ENCODE measurements at regions not wholly inside any gene's neighbourhood (a gene's known extent, or its start where the extent isn't known, plus 50 kb on each side); places are given as distances from the start of the nearest gene placed in this dataset.
"Not testable (repeated sequence)": the region's sequence is repeated elsewhere in the genome, so short reads cannot be mapped to it uniquely, and the experiment has no call there.

DNA sequence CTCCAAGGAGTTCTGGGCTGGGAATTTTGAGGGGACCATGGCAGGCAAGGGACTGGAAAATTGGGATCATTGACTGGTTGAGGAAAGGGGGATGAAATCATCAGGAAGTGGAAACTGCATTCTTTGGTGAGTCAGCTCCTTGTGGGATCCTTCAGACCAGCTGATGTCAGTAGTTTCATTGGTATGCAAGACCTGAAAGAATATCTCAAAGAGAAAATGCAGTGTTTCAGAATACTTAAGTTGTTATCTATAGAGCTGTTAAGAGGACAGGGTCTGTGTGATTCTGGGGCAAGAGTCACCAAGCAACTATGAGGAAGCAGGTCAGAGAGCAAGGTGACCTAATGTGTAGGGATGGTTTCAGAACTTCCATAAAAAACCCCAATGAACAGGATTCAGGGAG is 595.9 kb upstream of the AUTS2 start:
- peak; percentile 6 for DNase-seq (ENCODE audit: low read depth)

DNA sequence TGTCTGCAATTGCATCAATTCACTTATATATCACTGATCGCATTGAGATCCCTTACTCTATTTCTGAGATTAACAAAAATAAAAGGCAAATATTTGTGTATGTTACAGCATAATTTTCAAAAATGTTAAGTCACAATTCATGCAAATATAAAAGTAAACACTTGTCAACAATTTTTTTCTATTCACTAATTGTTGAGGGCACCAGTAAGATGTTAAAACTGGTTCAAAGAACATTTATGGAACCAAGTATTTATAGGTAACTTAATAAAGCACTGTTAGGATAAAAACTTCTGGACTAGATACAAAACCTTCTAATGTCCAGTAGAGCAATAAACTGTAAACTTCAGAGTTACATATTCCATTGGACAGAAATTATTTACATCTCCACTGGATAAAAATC is 586.1 kb upstream of the AUTS2 start:
- no peak for DNase-seq (ENCODE audit: low read depth)

DNA sequence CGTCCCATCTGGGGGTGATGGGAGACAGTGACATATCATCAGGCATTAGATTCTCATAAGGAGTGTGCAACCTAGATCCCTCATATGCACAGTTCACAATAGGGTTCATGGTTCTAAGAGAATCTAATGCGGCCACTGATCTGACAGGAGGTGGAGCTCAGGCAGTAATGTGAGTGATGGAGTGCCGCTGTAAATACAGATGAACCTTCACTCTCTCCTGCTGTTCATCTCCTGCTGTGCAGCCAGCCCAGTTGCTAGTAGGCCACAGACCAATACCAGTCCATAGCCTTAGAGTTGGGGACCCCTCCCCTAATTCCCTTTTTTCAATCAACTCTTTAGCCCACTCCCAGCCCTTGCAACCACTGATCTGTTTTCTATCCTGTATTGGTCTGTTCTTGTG is 581.1 kb upstream of the AUTS2 start:
- no peak for DNase-seq (ENCODE audit: low read depth)

DNA sequence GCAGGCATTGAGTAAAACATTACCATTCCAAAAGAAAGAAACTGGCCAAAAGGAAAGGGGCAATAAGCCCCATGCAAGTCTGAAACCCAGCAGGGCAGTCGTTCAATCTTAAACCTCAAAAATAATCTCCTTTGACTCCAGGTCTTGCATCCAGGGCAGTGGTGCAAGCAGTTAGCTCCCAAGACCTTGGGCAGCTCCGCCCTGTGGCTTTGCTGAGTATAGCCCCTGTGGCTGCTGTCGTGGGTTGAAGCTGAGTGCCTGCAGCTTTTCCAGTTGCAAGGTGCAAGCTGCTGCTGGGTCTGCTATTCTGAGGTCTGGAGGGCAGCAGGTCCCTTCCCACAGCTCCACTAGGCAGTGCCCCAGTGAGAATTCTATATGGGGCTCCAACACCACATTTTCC is 580.1 kb upstream of the AUTS2 start:
- no peak for DNase-seq (ENCODE audit: low read depth)

DNA sequence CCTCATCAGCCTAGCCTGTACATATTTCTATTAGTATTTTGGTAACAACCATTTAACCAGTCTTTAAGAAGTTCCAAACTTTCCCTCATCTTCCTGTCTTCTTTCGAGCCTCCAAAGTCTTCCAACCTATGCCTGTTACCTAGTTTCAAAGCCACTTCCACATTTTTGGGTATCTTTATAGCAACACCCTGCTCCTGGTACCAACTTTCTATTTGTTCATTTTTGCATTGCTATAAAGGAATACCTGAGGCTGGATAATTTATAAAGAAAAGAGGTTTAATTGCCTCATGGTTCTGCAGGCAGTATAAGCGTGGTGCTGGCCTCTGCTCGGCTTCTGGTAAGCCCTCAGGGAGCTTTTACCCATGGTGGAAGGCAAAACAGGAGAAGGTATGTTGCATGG is 578.8 kb upstream of the AUTS2 start:
- no peak for DNase-seq (ENCODE audit: low read depth)

DNA sequence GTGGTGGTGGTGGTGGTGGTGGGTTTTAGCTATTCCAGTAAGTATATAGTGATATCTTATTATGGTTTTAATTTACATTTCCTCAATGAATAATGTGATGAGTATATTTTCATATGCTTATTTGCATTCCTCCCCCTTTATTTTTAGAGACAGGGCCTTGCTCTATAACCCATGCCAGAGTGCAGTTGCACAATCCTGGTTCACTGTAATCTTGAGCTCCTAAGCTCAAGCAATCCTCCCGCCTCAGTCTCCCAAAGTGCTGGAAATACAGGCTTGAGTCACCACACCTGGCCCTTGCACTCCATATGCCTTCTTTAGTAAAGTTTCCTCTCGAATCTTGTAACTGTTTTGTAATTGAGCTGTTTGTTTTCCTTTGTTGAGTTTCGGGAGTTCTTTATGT is 577.7 kb upstream of the AUTS2 start:
- DNase-seq (ENCODE audit: low read depth): no peak

DNA sequence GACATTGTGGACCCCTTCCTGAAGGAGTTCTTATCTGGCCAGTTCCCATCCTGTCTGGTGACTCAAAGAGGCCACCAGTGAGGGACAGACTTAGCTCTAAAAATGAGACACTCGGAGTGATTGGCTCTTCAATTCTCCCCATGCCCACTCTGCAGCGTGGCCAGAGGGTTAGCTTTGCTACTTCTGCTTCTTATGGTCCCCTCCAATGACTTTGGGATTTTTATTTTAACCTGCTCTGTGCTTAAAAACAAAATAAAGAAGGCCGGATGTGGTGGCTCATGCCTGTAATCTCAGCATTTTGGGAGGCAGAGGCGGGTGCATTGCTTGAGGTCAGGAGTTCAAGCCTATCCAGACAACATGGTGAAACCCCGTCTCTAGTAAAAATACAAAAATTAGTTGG is 573.0 kb upstream of the AUTS2 start:
- DNase-seq (ENCODE audit: low read depth): no peak

DNA sequence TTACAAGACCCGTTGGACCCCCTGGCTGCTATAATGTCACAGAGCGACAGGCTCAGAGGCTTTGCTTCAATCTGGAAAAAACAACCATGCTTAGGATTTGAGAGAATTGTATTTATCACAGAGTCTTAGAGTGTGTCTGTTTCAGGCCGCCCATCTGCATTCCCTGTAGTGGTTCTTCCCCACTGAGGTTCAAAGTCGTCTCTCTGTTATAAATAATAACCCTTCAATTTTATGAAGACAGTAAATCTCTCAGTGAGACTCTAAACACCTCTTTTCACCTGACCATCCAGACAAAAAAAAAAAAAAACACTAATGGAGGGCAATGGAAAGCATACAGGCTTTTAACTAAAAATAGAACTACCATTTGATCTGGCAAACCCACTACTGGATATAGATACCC is 565.4 kb upstream of the AUTS2 start:
- DNase-seq (ENCODE audit: low read depth): no peak

DNA sequence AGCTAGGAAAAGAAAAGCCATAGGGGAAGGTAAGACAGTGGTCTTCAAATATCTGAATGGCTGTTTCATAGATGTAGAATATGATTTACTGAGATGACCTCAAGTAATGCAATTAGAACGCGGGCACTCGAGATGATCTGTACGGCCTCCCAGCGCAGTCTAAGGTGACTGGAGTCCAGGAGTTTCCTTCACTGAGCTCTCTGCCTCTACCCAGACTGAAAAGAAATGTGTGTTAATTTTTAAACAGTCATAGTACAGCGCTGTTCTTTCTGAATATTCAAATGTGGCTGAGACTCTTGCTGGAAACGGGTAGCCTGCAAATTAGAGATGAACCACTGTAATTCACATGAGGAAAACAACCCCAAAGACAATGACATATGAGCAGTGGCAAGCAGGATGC is 562.4 kb upstream of the AUTS2 start:
- DNase-seq (ENCODE audit: low read depth): no peak

DNA sequence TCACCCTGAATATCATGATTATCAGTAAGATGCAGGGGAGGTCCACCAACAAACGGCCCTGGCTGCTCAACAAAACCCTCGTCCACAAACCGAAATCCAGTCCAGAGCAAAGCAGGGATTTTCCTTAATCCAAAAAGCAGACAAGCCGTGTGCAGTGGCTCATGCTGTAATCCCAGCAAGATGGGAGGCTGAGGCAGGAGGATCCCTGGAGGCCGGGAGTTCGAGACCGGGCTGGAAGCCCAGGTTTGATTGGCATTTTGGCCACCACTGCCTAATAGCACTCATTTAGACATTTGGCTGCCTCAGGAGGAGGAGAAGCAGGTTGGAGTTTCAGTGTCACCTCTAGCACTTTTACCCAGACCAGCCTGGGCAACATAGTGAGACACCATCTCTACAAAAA is 562.0 kb upstream of the AUTS2 start:
- no peak for DNase-seq (ENCODE audit: low read depth)

DNA sequence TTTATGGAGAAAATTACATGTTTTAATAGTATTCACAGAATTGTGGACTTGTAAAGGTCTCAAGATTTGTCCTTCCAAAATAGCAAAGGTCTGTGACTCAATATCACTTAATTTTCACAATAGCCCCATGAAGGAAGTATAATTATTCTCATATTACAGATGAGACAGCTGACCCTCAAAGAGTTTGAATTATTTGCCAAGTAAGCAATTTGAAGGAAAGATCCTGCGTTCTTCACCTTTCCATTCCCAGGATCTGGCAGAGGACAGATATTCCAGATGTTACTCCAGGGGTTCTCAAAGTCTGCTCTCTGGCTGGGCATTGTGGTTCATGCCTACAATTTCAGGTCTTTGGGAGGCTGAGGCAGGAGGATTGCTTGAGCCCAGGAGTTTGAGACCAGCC is 559.4 kb upstream of the AUTS2 start:
- no peak for DNase-seq (ENCODE audit: low read depth)

DNA sequence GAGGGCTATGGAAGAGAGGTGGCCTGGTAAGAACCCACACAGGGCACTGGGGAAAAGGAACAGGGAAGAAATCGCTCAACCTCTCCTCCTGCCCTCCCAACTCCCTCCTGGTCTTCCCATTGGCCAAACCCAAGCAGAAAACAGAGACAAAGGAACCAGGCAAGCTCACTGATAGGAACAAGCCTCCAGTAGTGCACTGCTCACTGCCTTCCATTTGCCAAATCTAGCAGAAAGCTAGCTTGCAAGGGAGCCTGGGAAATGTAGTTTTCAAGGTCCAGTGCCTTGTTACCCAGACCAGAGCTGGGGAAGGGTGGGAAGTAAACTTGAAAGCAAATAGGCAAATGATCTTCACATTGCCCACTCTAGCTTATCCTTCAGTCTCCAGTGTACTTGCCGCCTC is 556.1 kb upstream of the AUTS2 start:
- no peak for DNase-seq (ENCODE audit: low read depth)

DNA sequence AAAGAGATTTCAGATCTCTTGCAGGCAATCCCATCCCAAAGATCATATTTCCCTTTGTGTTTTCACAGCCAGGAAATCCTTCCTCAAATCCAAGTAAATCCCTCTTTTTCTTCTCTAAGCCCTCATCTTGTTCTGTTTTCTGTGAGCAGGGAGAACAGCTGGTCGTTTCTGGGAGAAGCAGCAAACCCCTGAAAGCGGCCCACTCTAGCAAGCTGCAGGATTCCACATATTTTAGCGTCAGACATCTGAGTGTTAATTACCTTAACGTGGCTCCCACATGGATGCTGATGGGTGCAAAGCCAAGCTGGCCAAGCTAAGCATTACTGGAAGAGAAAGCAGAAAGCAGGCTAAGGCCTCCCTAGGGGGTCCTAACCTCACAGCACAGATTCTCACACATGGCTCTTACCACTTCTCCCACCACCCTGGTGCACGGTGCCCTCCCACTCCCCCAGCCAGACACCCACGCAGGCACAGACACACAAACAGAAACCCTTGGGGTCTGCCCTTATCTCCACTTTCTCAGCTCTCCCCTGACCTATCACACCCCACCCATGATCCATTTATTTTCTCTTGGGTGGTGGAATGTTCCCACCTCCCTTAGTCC is 551.0 kb upstream of the AUTS2 start:
- DNase-seq (ENCODE audit: low read depth): no peak

DNA sequence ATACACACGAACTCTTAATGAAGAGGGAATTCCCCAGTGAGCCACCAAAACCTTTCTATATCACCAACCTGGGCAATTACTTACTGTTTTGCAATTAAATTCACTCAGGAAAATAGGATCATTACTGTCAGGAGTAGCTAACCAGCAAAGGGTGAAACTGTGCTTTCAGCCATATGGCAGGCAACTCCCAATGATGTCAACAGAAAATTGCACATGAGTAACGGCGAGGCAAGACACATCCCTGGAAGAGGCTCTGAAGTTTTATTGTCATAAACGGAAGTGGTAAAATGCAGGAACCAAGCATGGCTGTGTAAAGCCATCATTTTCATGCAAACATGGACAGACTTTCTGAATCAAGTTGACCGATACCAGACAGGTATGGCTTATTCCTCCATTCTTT is 548.9 kb upstream of the AUTS2 start:
- DNase-seq (ENCODE audit: low read depth): no peak

DNA sequence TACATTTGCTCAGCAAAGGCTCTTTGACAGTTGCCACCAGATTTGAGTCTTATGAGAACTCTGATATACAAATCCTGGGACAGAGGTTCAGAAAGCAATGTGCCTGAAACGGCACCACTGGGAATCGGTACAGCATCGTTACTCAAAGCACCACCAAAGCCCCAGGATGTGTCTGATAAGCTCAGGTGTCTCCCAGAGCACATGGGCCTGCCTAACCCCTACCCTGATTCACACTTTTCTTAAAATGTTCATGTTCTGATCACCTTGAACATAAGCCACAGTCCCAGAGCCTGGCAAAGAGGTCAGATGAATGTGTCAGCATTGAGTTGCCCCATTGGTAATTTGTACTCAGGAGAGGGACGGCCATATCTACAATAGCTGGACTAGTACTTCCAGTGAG is 545.8 kb upstream of the AUTS2 start:
- no peak for DNase-seq (ENCODE audit: low read depth)

DNA sequence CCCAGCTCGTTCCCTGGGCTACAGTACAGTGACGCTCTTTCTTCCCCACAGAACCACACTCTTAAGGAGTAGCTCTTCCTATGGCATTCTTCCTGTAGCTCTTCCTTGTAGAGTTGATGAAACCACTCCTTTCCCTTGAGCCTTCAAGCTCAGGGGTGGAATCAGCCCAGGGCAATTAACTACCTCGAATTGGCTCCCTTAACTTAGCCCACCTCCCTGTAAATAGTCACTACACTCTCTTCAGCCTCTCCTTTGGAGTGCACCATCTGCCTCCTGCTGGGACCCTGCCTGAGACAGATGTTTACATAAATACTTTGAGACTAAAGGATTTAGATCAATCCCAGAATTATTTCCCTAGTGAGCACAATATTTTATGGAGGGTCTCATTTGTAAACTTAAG is 537.8 kb upstream of the AUTS2 start:
- DNase-seq (ENCODE audit: low read depth): no peak

DNA sequence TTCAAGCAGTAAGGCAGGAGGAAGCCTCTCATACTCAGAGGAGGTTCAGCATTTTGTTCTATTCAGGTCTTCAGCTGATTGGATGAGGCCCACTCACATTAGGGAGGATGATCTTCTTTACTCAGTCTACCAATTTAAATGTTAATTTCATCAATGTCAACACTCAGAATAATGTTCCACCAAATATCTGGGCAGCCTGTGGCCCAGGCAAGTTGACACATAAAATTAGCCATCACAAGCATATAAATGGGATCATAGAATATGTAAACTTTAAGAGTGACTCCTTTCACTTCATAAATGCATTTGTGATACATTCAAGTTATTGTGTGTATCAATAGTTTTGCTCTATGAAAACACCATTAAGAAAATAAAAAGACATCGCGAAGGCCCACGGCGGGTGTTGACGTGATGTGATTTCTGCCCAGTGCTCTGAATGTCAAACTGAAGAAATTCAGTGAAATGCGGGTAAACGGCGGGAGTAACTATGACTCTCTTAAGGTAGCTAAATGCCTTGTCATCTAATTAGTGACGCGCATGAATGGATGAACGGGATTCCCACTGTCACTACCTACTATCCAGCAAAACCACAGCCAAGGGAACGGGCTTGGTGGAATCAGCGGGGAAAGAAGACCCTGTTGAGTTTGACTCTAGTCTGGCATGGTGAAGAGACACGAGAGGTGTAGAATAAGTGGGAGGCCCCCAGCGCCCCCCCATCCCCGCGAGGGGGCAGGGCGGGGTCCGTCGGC is 536.1 kb upstream of the AUTS2 start:
- peak; percentile 14 for DNase-seq (ENCODE audit: low read depth)

DNA sequence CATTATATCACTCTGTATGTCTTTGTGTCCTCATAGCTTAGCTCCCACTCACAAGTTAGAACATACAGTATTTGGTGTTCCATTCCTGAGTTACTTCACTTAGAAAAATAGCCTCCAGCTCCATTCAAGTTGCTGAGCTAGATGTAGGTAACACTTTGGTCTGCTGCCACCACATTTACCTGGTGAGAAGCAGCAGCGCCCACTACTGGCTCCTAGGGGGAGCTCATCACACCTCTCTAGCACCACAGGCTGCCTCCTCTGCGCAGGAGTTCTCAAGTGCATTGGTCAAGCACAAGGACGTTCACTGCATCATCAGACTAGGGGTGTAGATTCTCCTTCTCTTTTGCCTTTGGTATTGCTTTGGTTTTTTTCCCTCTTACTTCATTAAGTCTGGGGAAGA is 530.9 kb upstream of the AUTS2 start:
- no peak for DNase-seq (ENCODE audit: low read depth)

DNA sequence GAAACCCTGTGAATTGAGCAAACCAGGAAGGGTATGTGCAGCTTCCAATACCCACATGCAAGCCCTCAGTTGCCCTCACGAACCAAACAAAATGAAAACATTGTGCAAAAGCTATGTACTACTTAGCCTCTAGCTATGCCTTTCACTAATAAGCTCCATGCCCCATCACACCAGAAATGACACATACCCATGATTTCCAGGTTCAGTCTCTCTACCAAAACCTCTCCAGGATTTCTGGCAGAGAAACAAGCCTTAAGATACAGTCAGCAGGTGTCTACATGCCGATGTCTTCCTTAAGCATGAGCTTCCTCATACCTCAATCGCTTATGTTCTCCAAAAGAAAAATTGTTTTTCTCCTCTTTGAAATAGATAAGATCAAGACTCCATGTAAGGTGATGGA is 527.8 kb upstream of the AUTS2 start:
- no peak for DNase-seq (ENCODE audit: low read depth)

DNA sequence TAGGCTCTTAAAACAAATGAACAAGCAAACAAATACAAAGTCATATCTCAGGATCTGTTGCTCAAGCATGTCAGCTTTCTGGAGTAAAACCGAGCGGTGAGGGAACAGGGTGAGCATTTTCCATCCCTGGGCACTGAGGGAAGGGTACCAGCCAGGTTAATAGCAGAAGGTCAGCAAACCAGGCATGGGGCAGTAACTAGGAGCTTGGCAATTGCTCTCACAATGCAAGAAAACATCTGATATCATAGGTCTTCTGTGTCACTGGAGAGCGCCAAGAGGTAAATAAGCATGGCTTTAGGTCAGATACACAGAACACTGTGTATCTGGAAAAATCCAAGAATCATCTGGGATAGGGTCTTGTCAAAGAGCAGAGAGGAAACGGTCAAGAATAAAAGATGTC is 521.7 kb upstream of the AUTS2 start:
- no peak for DNase-seq (ENCODE audit: low read depth)

DNA sequence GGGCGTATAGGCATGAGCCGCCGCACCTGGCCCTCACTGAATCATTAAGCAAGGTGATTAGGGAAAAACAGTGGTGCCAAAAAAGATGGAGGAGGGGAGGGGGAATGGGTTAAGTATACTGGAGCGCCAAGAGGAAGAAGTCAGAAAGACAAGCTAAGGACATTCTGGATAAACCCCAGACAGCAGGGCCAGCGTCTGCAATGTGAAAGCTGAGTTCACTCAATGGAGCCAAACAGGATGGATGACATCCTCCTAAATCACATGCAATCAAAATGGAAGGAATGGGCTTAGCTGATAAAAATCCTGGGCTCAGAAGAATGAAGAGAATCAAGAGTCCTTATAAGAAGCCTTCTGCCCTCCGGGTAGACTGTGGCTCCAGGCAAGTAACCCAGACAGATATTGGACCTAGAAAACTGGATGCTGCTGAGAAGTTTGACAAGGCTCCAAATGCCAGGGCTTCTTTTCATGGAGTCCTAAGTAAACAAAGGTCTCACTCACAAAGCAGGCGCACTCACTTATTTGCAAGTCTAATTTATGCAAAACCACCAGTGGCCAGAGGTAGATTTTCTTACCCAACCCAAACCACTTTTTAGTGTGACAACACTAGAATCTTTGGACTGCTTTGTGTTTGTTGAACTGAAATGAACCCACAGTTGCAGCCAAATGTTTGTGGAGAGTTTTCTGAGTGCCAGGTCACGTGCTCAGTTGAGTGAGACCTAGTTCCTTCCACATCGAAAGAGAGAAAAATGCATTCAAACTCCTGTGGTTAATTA is 519.1 kb upstream of the AUTS2 start:
- DNase-seq (ENCODE audit: low read depth): no peak

DNA sequence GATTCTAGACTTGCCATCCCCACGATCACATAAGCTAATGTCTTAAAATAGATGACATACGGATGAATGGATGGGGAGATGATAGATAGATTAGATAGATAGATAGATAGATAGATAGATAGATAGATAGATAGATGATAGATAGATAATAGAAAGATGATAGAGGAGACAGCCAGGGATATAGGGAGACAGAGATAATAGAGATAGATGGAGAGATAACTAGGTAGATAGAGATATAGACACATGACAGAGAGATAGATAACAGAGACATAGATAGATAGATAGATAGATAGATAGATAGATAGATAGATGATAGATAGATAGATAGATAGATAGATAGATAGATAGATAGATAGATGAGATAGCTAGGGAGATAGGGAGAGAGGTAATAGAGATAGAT is 511.0 kb upstream of the AUTS2 start:
- not testable (repeated sequence) for DNase-seq (ENCODE audit: low read depth)

DNA sequence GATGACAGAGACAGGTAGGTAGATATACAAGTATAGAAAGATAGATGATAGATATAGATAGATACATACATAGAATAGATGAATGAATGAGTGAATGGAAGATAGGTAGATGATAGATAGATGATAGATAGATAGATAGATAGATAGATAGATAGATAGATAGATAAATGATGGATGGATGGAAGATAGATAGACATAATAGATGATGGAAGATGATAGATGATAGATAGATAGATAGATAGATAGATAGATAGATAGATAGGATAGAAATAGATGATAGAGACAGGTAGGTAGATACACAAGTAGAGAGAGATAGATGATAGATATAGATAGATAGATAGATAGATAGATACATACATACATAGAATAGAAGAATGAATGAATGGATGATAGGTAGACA is 510.1 kb upstream of the AUTS2 start:
- no peak for DNase-seq (ENCODE audit: low read depth)

DNA sequence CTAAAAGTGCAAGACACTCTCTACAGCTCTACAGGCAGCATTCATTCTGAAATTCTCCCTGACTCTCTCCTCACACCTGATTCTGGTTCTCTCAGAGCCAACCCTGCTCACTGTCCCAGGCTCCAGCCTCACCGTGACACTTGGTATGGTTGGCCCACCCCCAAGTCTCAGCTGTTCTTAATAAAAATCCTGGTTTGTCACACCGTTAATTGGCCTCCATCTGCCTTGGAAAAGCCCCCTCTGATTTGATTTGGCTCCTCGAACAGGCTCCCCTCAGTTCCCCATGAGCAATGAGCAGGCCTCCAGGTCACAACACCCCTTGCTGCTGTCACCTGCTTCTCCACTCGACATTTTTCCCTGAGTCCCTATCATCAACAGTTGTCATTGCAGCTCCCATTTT is 507.3 kb upstream of the AUTS2 start:
- DNase-seq (ENCODE audit: low read depth): no peak

All from fibroblast of the conjunctiva (primary cell).